NCI-H446 treated with DMSO at 0.1 percent for 48 hours (cell line): ENCODE measurements at regions not wholly inside any gene's neighbourhood (a gene's known extent, or its start where the extent isn't known, plus 50 kb on each side); places are given as distances from the start of the nearest gene placed in this dataset.

ENCODE experiments used
- DNase-seq: peaks from one replicate; lab custom pipeline; 2025; lab: John Stamatoyannopoulos, UW

DNA sequence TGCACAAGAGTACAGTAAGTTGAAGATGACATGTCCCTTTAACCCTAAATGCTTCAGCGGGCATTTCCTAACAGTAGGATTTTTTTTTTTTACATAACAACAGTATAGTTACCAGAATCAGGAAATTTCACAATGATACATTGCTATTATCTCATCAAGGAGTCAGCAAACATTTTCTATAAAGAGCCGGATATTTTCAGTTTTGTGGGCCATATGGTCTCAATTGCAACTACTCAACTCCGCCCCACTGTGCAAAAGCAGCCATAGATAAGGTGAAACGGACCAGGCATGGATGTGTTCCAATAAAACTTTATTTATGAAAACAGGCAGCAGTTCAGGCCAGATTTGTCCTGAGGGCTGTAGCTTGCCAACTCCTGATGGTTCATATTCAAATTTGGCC lies 130.6 kb downstream of the SMAD6 start:
- DNase-seq, result peak; percentile 51

DNA sequence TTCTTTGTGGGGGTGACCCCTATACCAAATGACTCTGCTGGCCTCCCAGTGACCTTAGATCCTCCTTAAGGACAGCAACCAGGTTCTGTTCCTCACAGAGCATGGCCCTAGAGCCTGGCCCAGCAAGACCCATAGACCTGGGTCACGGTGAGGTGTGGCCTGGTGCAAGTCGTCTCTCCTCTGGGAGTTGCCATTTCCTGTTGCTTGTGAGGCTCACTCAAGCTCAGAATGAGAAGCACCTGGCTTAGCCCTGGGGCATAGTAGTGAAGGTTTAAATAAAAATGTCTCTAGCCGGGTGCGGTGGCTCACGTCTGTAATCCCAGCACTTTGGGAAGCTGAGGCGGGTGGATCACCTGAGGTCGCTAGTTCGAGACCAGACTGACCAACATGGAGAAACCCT lies 131.3 kb downstream of the SMAD6 start:
- DNase-seq, result no peak

DNA sequence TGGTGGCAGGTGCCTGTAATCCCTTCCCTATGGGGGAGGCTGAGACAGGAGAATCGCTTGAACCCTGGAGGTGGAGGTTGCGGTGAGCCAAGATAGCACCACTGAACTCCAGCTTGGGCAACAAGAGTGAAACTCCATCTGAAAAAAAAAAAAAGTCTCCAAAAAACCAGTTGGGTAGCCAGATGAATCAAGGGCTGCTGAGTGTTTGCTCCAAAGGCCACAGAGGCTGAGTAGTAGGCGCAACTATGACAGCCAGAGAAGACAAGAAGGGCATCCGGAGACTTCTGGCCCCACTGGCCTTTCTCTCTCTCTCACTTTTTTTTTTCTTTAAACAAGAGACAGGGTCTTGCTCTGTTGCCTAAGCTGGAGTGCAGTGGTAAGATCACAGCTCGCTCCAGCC lies 131.8 kb downstream of the SMAD6 start:
- DNase-seq, result no peak

DNA sequence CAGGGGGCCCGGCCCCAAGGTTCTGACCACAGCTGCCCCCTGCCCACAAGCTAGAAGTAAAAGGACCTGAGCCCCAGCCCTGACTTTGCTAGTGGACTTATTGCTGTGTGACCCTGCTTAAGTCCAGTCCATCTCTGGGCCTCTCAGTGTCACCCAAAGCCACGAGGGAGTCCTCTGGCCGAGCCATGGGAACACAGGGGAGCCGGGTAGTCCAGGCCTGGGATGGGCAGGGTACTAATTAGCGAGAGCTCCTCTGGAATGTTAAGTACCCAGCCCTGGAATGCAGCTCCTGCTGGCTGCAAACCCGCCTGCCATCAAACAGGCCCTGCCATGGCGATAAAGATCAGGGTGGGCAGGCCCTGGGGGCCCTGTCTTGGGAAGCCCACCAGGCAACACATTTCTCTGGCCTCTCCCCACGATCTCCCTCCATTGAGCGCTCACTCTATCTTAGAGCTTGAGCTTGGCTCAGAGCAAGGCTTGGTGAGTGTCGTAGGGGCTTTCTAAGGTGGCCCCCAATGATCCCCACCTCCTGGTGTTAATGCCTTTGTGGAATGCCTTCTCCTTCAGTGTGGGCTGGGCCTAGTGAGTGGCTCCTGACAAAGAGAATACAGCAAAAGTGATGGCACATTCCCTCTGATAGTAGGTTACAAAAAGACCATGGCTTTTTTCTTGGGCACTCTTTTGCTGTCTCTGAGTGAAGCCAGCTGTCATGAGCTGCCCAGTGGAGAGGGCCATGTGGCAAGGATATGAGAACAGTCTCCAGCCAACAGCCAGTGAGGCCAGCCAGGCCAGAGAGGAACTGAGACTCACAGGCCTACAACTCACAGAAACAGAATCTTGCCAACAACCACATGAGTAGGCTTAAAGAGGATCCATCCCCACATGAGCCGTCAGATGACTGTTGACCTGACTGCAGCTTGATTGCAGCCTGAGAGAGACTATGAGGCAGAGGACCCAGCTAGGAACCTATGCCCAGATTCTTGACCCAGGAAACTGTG lies 133.1 kb downstream of the SMAD6 start:
- DNase-seq, result no peak

DNA sequence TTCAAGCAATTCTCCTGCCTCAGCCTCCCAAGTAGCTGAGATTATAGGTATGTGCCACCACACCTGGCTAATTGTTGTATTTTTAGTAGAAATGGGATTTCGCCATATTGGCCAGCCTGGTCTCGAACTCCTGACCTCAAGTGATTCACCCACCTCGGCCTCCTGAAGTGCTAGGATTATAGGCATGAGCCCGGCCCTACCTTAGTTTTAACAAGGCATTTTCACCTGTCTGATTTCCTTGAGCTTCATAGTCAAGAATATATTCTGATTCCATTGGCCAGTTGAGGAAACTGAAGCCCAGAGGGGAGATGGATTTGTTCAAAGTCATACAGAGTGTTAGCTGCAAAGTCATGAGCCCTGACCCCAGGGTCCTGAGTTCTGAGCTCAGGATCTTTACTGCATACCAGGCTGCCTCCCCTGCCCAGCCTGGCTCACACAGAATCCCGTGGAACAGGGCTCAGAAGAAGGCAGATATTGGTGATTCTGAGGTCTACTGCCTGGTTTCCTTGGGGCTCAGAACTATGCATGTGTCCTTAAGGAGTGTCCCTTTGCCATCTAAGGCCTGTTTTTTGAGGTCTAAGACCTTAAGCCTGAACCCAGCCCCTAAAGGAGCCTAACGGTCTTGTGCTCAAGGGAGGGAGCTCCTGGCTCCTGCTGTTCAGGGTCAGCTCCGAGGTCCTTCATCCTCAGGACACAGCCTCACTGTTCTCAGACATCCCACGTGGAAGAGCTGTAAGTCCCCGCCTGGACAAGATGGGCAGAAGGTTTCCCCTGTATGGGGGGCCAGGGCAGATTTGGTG lies 134.4 kb downstream of the SMAD6 start:
- no peak for DNase-seq

DNA sequence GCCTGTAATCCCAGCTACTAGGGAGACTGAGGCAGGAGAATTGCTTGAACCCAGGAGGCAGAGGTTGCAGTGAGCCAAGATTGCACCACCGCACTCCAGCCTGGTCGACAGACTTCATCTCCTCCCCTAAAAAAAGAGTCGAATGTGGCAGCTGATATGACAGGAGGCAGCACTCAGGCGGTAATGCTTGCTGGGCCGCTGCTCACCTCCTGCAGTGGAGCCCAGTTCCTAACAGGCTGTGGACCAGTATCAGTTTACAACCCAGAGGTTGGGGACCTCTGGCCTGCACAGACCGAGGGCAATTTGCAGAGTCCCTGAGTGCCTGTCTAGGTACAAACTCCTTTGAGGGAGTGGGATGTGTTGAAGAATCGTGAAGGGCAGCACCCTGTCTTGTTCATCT lies 136.2 kb downstream of the SMAD6 start:
- DNase-seq, result no peak

DNA sequence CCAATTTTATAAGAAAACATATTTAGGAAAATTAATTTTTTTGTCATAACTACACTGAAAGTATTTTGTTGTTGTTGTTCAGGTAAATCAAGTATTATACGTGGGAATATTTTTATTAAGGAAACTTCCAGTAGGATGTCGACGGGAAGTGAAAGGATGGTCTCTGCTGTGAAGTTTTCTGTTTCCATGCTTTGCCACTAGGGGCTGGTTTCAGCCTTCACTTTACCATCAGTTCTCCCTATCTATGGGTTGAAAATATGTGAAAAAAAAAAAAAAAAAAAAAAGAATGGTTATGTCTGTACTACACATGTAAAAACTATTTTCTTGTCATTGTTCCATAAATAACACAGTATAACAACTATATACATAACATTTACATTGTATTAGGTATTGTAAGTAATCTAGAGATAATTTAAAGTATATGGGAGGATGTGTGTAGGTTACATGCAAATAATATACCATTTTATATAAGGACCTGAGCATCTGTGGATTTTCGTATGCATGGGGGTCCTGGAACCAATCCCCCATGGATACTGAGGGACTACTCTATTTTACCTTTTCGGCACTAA lies 136.7 kb downstream of the SMAD6 start:
- DNase-seq, result no peak

DNA sequence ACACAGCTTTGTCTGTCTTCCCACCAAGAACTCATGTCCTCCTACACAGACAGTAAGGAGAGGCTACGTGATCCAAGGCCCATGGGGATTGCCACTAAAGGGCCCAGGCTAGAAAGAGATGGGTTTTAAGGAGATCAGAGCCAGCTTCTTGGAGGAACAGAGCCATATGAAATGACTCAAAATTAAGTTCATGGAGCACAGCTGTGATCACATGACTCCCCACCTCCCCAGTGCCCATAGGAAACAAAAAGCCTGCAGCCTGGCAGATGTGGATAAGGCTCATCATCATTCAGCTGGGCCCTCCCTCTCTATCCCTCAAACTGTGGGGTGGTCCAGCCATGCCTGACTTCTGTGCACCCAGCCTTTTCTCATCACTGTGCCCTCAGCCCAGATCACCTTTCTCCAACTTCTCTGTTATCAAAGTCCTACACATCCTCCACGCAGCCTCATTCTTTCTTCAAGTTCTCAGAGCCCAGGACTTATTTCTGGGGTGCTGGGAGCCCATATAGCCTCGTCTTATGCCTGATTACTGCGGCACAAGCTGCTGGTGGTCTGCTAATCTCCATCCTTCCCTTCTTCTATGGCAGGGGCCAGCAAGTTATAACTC lies 137.6 kb downstream of the SMAD6 start:
- DNase-seq, result no peak

DNA sequence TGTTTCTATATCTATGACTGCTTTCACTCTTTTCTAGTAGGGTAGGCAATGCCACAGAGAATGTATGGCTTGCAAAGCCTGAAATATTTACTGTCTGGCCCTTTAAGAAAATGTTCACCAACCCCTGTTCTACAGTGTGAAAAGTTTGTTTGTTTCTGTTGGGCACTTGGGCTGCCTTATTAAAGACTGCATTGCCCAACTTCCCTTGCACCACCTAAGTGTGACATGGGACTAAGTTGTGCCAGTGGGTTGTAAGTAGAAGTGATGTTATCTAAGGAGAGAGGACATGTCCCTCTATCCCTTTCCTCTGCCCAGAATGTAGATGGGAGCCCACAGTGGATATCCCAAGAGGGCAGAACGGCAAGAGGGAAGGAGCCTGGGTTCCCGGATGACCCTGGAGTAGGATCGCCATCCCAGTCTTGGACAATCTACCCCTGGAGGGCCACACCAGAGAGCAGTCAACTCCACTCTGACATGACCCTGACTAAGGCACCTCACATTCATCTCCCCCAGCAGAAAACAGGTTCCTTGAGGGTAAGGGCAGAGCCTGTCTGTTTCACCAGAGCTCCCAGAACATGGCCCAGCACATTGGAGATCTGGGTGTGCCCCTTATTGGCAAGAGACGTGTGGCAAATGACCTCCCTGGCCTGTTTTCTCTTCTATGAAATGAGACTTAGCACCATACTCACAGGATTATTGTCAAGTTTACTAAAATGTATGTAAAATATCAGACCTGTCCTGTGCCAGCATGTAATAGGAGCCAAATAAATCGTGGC lies 138.8 kb downstream of the SMAD6 start:
- no peak for DNase-seq

DNA sequence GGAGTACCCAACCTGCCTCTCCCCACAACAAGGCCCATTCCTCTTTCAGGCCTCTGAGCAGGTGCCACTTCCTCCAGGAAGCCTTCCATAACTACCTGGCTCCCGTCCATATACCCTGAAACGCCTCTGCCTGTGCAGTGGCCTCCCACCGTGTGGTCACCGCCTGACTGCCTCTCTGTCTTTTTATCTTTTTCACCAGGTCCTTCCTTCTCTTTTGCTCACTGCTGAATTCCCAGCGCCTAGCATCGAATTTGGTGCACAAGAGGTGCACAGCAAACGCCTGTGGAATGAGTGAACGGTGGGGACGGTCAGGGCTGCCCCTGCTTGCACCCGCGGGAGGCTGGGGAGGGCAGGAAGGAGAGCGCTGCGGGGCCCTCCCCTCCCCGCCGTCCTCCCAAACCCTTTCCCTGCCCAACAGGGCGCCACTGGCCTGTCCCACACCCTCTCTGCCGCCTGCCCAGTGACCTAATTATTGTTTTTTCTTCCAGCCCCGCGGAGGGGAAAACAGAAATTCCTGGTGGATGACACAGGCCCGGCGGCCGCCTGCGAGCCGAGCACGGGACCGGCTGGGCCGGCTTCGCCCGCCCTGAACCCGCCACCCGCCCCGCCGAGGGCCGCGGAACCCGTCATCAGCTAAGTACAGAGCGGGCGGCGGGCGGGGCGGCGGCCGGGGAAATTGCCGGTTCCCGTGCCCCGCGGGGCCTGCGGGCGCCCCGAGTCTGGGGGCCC lies 140.1 kb downstream of the SMAD6 start:
- no peak for DNase-seq

DNA sequence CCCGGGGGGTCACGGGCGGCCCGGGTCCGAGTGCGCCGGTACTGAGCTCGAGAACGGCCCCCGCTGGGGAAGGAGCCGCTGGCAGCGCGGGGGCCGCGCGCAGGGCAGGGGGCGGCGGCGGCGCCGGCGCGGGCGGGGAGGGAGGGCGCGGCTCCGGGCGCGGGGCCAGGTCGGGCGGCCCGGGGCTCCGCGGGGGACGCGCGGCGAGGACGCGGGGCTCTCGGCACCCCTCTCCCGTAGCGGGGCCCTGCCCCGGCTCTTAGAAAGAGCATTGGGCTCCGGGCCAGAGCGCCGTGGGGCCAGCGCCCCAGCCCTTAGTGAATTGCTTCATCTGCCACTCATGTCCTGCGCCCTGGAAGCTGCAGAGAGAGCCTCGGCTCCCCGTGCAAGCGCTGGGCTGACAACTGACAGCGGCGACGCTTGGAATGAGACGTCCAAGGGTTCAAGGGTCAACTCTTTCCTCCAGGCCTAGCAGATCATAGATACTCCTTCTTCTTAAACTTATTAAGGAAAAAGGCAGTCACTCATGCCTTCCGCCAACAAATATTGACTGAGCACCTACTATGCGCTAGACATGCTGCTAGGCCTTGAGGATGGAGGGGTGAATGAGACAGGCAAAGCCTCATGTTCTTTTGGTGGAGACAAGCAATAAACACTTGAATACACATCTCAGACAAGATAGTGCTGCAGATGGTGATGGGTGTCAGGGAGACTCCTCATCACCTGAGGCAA lies 140.8 kb downstream of the SMAD6 start:
- DNase-seq, result no peak

DNA sequence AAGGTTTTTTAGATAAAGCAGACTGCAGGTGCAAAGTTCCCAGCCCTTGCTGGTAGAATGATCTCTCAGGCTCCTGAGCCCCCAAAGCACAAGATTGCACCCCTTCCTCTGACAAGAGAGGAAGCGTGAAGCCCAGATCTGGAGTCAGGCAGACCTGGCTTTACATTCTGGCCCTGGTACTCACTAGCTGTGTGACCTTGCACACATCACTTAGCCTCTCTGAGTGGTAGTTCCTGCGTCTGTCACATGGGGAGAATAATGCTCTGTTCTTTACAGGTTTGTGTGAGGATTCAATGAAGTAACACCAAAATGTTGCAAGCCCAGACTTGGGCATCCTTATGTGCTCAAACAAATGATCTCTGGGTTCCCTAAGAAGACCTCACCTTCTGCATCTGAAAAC lies 141.5 kb downstream of the SMAD6 start:
- no peak for DNase-seq

DNA sequence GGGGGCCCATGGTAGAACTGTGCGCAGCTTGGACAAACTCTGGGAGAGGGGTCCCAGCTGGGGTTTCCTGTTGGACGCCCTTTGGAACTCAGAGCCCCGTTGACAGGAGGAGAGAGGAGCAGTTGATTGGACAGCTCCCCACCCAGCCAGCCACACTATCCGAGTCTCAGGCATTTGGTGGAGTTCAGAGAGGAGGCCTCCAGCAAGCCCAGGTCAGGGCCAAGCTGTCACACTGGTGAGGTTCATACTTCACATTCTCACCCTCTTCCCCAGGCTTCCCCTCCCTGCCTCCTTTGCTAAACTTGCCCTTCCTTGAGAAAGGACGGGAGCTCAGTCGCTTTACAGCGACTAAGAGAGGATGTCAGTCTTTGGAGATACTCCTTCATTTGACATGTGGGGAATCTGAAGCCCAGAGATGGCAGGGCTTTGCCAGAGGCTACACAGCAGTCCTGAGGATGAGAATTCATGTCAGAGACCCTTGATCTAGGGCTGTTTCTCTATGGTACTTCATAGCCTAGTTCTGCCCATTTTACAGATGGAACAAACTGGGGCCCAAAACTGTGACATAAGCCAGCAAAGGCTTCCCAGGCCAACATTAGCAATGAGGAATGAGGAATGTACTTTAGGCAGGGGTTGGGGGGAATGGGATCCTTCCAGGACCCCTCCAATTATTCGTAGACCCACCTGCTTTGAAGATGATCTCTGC lies 142.2 kb downstream of the SMAD6 start:
- DNase-seq, result no peak

DNA sequence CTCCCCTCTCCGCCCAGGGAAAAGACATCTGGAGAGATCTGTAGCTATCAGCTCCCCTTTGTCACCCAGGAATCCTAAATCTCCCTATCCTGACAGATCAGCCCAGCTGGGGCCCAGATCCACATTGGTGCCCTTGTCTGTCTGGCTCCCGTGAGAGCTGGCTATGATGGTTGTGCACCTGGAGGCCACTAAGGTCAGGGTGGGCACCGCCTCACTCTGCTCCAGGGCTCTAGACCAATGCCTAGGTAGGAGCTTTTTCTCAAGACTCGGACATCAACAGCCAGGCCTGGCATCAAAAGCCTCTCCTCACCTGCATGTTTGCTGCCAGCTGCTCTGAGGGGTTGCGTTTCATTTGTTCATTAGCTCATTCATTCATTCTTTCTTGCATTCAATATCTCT lies 142.7 kb downstream of the SMAD6 start:
- DNase-seq, result no peak

DNA sequence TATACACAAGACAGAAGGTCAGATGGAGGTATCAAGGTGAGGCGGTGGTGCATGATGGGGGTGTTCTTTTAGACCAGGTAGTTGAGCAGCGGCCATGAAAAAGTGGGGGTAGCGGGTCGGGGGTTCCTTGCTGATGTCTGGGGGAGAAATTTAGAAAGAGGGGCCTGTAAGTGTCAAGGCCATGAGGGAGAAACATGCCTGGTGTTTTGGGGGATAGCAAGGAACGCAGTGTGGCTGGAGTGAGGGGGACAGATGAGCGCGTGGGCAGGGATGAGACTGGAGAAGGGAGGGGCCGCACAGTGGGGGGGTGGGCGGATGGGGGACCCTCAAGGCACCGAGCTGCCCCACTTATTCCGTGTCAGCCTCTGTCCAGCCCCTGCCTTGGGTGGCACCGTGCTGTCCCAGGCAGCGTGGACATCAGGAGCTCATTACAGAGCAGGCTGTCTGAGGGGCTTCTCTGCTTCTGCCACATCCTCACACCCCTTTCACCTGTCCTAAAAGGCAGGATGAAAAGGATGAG lies 143.3 kb downstream of the SMAD6 start:
- DNase-seq, result no peak

DNA sequence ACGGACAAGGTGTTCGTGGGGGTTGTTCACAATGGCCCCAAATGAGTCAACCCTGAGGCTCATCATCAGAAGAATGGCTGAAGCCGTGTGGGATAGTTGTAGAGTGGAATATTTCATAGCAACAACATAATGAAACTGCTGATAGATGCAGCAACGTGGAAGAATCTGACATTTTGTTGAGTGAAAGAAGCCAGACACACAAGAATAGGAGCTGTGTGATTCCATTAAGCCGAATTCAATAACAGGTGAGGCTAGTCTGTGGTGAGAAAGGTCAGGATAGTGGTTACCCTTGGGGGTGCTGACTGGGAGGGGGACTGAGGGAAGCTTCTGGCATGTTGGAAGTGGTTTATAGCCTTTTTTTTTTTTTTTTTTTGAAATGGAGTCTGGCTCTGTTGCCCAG lies 144.0 kb downstream of the SMAD6 start:
- no peak for DNase-seq

DNA sequence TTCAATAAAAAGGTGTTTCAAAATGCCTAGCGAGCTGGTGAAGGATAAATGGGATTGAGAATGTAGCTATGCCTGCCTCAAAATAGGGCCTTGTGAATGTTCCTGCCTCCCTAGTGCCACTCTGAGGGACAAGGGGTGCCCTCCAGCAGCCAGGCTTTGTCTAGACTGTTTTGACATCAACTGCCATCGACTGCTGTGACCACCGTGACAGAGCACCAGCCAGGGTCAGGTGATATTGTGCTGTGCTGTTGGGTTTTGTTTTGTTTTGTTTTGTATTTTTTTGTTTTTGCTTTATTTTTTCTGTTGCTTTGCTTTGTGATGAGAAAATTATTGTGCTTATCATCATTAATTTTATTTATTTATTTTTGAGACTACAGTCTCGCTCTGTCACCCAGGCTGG lies 144.8 kb downstream of the SMAD6 start:
- DNase-seq, result no peak

DNA sequence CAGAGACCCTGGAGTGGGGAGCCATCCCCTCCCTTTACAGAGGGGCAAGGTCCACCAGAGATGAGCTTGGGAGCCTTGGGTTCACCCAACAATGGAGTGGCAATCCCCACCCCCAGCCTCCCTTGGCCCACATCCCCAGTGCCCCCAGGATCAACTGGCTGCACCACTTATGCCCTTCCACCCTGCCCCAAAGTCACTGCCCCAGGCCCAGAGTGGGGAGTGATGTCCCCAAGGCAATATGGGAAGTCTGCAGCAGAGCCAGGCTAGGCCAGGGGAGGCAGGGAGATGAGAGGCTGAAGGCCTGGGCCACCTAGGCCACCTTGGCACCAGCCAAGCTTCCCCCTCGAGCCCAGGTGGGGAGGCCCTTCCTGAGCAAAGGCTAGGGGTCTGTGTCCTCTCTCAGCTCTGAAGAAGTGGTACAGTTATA lies 145.5 kb downstream of the SMAD6 start:
- DNase-seq, result no peak

DNA sequence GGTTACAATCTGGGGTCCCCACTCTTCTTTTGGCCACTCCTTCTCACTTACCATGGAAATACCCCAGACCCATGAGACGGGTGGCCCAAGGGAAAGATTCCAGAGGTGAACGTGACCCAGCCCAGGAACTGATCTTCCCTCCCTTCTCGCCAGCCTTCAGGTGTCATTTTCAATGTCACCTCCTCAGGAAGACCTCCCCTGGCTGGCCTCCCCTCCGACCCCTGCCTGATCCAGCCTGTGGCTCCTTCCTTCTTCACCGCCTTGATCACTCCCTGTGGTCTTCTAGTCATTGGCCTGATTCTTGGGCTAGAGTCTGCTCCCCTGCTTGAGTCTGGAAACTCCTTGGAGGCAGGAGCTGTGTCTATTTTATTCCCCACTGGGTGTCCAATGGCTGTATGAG lies 146.1 kb downstream of the SMAD6 start:
- DNase-seq, result no peak
